Glomerular endothelial cell (primary cell): ENCODE measurements at regions not wholly inside any gene's neighbourhood (a gene's known extent, or its start where the extent isn't known, plus 50 kb on each side); places are given as distances from the start of the nearest gene placed in this dataset.

Experiments used
- DNase-seq: peaks from one replicate; pipeline ENCODE4 v3.0.0-alpha.2; 2011; ENCODE audit warnings: low read depth, low spot score; ENCODE audit errors: extremely low read depth

DNA sequence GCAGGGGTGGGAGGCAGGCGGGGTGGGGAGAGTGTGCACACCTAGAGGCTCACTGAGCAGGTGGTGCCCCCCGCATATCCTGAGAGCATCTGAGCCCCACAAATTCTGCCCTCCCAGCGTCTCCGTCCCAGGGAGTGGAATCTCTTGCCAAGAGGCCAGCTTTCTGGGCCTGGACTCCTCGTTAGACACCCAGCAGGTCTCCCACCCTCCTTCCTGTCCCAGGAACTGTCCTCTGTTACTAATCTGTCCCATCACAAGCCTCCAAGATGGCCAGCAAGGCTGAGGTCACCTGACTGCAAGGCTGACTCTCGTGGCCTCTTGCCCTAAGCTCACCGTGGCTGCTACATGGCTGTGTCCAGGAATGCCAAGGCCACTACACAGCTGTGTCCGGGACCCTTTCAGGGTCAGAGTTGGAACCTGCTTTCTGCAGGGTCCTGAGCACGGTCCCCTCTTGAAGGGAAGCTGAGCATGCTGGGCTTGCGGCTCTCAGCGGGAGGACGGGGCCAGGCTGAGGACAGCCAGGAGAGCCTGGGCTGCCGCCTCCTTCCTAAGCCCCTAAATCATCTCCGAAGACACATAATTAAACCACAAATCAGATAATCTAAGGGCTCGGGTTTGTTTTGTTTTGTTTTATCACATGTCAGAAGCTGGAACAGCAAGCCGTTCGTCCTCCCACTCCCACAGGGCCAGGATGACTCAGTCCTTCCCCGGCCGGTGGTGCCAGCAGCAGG is 1327.3 kb downstream of the TBC1D22A start:
- no peak for DNase-seq

DNA sequence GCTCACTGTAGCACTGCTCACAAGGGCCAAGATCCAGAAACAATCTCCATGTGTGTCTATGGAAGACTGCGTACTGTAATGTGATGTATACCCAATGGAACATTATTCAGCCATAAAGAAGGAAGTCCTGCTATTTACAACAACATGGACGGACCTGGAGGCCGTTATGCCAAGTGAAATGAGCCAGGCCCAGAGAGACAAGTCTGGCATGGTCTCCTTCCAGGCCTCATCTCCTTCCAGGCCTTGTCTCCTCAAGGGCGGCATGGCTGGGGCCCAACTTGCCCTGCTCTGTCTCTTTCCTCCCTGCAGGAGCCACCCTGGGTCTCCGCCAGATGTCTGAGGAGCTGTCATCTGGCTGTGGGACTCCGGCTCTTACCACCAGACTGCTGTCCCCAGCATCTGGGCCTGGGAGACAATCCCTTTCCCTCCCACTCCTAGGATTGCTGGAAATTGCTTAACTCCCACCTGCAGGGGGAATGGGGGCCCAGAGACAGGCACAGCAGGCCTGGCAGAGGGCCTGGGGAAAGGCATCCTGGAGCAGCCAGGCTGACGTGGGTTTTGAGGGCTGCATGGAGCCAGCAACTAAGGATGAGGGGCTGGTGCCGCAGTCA is 1326.6 kb downstream of the TBC1D22A start:
- DNase-seq, result no peak

DNA sequence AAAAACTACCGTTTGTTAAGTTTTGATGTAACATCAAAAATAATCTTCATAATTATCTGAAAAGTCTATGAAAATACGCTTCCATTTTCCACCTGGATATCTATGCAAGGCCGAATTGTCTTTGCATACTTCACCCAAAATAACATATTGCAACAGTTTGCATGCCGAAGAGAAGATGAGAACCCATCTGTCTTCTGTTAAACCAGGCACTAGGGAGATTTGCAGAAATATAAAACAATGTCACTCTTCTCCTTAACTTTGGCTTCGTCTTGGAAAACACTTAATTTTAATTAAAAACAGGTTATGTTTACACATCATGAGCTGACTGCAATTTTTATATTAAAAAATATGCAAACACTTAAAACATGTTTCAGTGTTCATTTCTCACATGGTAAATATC is 1325.8 kb downstream of the TBC1D22A start:
- DNase-seq, result no peak

DNA sequence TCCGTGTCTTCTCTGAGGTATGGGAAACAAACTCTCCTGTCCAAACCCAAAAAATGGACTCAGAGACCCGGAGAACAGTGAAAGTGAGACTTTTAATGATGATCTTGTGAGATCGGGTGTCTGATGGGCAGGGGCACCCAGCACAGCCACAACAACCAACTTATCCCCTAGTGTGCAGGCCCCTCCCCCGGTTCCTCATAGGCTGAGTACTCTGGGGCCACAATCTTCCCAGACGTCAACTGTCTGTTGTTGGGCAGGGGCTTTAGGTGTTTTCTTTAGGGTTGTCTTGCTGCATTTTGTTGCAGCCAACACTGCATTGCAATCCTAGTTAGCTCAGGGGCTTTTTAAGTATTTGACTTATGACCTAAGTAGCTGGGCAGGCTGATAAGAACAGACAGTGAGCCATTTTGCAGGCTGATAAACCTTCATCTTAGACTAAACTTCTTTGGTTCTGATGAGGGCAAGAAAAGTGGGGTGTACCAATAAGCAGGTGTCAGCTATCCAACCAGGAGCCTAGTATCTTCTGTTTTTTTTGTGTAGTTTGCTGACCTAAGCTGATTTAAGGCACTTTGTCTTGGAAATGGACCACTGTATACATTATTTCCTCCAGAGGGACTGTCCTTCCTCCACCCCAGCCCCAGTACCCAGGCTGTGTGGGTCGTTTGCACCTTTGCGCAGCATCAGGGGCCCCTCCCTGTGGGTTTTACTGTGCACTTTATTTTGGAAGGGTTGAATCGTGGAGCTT is 1323.6 kb downstream of the TBC1D22A start:
- no peak for DNase-seq

DNA sequence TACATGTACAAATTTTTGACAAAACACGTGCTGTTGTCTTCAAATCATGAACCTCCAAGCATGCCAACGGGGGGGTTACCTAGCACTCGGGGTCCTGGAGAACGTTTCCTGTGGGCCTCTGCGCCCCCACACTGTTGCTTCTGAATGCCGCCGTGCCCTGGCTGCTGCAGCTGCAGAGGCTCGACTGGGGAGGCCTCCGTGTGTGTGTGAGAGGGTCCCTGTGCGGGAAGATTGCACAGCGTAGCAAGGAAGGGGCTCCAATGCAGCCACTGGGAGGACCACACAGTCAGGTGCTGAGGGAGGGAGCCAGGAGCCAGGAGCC is 1322.2 kb downstream of the TBC1D22A start:
- no peak for DNase-seq

DNA sequence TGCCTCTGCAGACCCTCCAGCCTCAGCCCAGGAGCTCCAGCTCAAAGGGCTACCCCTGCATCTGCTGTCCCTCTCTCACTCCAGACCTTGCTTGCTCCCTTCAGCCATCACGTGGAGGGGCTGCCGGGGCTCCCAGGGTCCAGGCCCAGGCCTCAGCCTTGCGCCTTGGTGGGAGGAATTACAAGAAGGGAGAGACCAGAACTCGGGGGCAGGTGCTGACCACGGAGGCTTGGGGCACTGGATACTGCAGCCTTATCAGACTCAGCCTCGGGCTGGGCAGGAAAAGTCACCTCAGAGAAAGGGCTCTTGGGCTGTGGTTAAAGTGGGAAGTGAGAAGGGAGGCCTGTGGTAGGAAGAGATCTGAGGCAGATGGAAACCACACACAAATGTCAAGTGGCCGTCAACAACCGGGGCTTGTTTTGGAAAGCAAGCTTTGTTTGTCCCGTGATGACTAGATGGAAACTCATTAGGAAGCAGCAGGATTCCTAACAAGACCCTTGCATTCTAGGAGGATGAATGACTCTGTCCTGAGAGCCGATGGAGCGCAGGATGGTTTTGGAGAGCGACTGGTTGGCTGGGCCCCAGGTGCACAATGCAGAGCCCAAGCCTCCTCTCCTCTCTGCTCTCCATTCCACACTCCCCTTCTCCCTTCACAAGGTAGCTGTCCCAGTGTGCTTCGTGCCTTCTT is 1321.7 kb downstream of the TBC1D22A start:
- no peak for DNase-seq

DNA sequence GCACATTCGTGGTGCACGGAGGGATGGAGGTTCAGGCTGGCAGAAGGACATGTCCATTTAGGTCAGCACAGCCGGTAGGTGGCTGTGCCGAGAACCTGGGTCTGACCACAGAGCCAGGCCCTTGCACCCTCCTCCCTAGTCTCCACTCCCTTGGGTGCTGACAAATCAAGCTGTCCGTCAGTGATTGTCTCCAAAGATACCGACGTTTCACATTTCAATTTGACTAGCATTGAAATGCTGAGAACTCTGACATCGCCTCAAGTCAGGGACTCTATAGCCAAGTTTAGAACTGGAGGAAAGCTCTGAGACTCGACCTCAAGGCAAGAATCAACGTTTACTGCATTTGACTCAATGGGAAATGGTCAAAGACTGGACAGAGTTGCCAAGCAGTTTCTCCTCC is 1321.1 kb downstream of the TBC1D22A start:
- DNase-seq, result no peak

DNA sequence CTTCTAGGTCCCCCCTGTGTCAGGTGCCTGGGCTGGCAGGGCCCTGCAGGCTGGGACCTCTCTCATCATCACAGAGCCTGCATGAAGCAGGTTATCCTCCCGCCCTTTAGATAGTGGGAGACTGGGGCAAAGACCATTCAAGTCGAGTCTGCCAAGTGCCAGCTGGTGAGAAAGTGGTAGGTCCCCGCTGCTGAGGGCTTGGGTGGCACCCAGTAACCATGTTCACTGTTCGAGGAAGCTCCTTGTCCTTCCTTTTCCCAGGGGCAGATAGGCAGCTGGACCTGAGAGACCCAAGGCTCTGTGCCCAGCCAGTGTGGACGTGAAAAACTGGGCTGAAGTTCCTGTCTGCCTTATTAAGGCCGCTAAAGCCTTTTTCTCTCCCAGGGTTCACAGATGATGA is 1319.8 kb downstream of the TBC1D22A start:
- no peak for DNase-seq

DNA sequence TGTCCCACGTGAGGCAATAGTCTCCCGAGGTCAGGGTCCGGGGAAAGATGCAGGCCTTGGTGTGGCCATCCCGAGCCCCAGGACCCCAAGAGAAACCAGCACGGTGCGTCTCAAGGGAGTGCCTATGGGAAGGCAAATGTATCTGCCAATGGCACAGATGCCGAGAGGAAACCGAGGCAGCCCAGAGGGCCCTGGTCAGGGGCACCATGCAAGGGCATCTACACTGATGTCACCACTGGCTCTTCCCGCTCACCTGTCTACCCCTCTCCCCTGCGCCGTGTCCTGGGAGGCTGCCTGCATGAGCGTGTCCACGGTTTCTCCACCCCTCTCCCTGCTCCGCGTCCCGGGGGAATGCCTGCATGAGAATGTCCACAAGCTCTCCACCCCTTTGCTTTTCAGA is 1318.8 kb downstream of the TBC1D22A start:
- DNase-seq, result no peak

DNA sequence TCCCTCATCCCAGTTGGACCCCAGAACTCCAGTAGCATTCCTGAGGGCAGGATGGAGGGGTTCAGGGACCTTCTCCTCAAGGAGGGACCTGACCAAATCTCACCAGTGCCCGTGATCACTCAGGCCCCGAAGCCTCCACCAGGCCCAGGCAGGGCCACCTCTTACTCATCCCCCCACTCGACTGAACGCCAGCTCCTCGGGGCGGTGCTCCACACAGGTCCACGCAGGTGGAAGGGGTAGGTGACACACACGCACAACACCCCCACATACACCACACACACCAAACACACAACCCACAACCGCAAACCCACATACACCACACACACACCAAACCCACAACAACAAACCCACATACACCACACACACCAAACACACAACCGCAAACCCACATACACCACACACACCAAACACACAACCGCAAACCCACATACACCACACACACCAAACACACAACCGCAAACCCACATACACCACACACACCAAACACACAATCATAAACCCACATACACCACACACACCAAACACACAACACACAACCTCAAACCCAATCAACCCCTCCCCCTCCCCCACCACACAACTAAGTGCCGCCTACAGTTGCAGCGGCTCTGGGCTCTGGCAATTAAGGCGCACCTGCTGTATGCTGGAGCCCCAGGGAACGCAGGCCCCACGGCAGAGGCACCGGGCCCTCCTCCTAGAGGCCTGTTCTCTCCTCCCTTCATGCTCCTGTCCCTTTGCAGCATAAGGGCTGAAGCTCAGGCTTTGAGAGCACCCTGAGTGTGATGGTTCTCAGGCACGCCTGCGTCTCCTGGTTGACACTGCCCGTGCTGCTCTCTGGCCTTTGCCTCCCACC is 1318.1 kb downstream of the TBC1D22A start:
- DNase-seq, result no peak

DNA sequence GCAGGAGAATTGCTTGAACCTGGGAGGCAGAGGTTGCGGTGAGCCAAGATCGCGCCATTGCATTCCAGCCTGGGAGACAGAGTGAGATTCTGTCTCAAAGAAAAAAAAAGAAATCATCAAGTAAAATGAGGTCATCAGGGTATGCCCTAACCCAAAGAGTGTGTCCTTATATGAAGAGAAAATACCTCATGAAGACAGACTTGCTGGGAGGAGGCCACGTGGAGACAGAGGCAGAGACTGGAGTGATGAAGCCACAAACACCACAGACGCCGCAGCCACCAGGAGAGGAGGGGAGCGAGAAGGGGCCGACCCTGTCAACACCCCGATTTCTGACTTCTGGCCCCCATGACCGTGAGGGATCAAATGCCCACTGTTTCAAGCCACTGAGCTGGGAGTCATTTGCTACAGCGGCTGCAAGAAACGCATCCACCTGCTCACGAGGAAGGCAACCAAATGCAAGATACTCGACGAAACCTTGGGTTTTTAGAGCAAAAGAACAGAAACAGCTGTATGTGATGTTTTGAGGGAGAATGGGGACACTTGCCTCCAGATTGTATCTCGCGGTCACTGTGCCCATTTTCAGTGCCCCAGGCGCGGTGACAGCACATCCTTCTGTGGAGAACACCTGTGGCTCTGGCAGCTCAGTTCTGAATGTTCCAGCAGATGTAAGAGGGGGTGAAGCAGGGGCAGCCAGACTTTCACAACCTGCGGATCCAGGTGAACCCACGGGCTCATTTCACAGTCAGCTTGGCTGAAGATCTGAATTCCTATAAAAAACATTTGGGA is 1317.2 kb downstream of the TBC1D22A start:
- no peak for DNase-seq

DNA sequence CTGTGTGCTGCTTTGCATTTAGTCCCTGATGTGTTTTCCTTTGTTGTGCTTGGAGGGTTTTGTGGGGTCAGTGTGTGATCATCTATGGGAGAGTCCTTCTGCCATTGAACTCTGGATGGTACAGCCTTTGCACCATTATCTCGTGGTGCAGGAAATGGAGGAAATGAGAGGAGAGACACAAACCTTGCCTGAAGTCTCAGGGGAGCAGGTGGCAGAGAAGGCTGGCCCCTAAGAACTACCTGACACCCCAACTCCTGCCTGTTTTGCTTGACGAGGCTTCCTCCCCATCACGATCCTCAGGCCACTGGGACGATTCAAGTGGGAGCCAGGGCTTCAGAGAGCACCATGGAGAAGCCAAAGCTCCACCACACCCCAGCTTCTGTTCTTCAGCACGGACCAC is 1316.4 kb downstream of the TBC1D22A start:
- DNase-seq, result no peak

DNA sequence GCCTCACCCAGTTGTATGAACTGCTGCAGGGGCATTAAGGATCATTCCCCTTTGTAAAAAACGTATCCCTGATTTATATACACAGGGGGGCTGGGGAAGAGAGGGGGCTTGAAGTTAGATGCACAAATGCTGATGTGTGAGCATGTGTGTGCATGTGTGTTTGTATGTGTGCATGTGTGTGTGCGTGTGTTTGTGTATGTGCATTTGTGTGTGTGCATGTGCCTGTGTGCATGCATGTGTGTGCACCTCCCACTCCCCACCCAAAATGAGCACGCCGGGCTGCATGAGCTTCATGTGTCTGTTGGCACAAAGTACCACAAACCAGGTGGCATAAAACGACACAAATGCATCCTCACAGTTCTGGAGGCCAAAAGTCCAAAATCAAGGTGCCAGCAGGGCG is 1315.2 kb downstream of the TBC1D22A start:
- DNase-seq, result no peak

DNA sequence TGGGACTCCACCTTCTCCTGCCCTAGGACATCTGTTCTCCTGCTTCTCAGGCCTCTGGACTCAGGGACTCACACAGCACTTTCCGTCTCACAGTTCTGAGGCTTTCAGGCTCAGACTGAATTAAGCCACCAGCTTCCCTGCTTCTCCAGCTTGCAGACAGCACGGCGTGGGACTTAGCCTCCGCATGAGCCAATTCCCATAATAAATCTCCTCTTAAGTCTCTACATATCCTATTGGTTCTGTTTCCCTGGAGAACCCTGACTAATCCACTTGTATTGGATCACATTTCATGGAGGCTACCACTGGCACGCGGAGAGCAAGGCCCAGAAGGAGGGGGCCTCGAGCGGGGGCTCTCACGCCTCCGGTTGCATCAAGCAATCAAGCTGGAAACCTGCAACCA is 1313.6 kb downstream of the TBC1D22A start:
- DNase-seq, result no peak

DNA sequence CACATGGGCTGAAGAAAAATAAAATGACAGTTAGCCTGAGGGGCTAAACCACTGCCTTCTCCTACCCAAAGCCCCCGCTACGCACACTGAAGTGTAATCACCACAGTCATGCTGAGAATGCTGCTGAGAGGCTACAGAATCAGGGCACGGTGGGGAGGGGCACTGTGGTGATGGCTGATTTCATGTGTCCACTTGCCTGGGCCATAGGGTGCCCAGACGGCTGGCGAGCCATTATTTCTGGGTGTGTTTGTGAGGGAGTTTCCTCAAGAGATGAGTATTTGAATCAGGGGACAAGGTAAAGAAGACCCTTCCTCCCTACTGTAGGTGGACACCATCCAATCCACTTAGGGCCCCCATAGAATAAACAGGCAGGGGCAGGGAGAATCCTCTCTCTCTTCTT is 1313.2 kb downstream of the TBC1D22A start:
- no peak for DNase-seq

DNA sequence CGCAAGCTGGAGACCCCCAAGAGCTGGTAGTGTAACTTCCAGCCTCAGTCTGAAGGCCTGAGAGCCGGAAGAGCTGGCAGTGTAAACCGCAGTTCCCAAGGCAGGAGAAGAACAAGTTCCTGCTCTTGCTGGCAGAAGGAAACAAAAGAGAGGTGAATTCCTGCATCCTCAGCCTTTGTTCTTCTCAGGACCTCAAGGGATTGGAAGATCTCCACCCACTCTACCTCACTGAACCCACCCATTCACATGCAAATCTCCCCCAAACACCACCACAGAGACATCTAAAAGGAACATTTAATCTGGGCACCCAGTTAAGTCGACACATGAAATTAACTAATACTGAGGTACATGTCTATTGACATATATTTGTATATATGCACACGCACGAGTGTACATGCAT is 1310.3 kb downstream of the TBC1D22A start:
- DNase-seq, result no peak

DNA sequence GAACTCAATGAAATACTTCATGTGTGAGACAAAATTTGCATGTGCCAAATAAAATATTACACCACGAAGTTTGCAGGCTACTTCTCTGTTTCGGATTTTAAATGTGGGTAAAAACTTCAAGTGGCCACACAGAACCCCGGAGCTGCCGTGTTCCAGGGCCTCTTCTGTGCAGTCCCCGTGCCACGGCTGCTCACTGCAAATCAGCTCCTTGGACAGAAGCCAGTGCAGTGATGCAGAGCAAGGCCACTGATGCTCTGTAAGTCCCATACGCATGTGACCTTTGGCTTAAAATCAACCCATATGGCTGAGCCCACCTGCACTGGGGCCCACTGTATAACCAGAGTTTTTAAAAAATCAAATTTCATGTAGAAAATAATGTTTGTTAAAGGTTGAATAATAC is 1309.4 kb downstream of the TBC1D22A start:
- no peak for DNase-seq

DNA sequence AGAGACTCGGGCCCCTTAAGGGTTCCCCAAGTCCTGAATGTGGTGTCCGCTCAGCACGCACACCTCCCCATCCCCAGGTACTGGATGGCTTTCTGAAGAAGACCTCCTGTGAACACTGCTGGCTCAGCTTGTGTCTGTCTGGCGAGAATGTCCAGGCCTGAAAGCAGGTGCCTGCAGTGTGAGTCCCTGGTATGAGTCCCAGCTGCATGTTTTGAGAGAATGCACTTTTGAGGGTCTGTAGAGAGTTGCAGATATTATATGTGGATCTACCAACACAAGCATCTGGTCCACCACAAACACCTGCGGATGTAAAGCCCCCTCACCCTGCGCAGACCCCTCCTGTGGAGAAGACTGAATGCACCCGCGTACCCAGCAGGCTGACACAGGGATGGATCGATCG is 1308.9 kb downstream of the TBC1D22A start:
- no peak for DNase-seq

DNA sequence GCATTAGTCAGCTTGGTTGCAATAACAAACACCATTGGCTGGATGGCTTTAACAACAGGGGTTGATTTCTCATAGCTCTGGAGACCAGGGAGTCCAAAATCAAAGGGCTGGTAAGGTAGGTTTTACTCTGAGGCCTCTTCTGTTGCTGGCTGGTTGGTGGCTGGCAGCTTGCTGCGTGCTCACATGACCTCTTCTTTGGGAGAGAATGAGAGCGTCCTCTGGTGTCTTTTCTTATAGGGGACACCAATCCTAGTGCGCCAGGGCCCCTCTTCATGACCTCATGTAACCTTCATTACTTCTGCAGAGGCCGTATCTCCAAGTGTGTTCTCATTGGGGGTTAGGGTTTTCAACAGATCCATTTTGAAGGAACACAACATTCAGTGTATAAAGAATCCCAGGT is 1308.3 kb downstream of the TBC1D22A start:
- no peak for DNase-seq

DNA sequence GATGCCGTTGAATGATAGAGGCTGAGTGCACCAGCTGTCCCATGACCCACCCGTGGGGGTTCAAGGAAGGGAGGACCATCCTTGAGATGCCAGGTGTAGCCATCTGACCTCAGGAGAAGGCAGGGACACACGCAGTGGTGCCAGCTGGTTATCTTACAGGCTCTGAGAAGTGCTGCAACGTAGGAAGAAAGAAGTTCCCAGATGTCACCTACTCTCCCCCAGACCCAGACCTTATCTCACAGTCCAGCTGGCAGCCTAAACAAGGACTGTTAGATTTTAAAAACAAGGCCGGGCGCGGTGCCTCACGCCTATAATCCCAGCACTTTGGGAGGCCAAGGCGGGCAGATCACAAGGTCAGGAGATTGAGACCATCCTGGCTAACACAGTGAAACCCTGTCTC is 1307.6 kb downstream of the TBC1D22A start:
- no peak for DNase-seq
